Ishikawa (cell line): ENCODE measurements at regions not wholly inside any gene's neighbourhood (a gene's known extent, or its start where the extent isn't known, plus 50 kb on each side); places are given as distances from the start of the nearest gene placed in this dataset.

Experiments used
- EGR1 ChIP-seq: IDR thresholded peaks from 2 replicates; pipeline ENCODE4 v1.6.1; 2012
- FOXM1 ChIP-seq: IDR thresholded peaks from 2 replicates; pipeline ENCODE4 v1.6.1; 2012; ENCODE audit warnings: low read depth, borderline replicate concordance

- no peak for TF ChIP-seq EGR1
- TF ChIP-seq FOXM1, result no peak
These were observed 1233.3 kb downstream of the TBC1D22A start for GRCh38 chr22:47995718-47996117.
